ENCODE measurements at regions not wholly inside any gene's neighbourhood (a gene's known extent, or its start where the extent isn't known, plus 50 kb on each side); places are given as distances from the start of the nearest gene placed in this dataset.

- no peak for TF ChIP-seq CTCF (IDR thresholded peaks at IDR 0.05)
- no peak for TF ChIP-seq POLR2A (IDR thresholded peaks at IDR 0.05)
These were observed 226.6 kb upstream of the TLE3 start for GRCh38 chr15:70324001-70324974.

Measured in stomach (tissue), 4 donors.